ENCODE measurements at regions not wholly inside any gene's neighbourhood (a gene's known extent, or its start where the extent isn't known, plus 50 kb on each side); places are given as distances from the start of the nearest gene placed in this dataset.

DNA sequence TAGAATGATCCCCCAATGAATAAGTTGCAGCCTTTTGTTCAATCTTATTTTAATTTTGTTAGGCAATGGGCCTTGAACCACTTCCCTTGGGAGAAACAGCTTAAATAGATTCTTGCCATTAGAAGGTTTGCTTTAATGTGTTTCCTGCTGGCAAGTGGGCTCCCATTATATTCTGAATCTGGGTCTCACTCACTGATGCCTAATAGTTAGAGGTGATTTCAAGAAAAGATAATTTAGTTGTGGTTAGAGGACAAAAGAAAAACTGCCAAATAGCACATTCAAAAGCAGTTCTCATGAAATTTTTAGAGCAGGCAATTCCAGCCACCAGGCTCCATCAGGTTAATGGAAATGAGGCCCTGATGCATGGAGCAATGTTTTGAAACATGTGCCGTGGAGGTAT lies 362.6 kb upstream of the CHORDC1 start:
- TF ChIP-seq CTCF (IDR thresholded peaks at IDR 0.05) (no peak), POLR2A (IDR thresholded peaks at IDR 0.05; ENCODE audit: low read depth) (no peak), EP300 (IDR thresholded peaks at IDR 0.05) (no peak)
